Large intestine (tissue), 3 donors: ENCODE measurements at regions not wholly inside any gene's neighbourhood (a gene's known extent, or its start where the extent isn't known, plus 50 kb on each side); places are given as distances from the start of the nearest gene placed in this dataset.
A peak's percentile ranks its signal among the peaks of the same experiment; 100 is the strongest.

ENCODE experiments used
- DNase-seq, 2 donors: peaks; one replicate each; pipeline versions ENCODE4 v3.0.0 to v3.0.0-alpha.2; 2013
- H3K27ac ChIP-seq: one replicate; pipeline ENCODE4 v1.5.1; 2013; ENCODE audit warnings: low read length
- H3K27me3 ChIP-seq: 2 replicates; pipeline ENCODE4 v1.6.1; 2013; ENCODE audit warnings: low read length; ENCODE audit not compliant: control insufficient read depth, insufficient read depth
- H3K36me3 ChIP-seq: 2 replicates; pipeline ENCODE4 v1.6.1; 2013; ENCODE audit warnings: low read length; ENCODE audit not compliant: control insufficient read depth, insufficient read depth
- H3K4me1 ChIP-seq: one replicate; pipeline ENCODE4 v1.6.1; 2013; ENCODE audit warnings: low read length; ENCODE audit not compliant: control insufficient read depth, insufficient read depth
- H3K4me3 ChIP-seq: one replicate; pipeline ENCODE4 v1.5.1; 2013; ENCODE audit warnings: low read length
- H3K9me3 ChIP-seq: one replicate; pipeline ENCODE4 v1.6.1; 2013; ENCODE audit warnings: mild to moderate bottlenecking, low read depth, low read length, moderate library complexity; ENCODE audit not compliant: control insufficient read depth
- WGBS: methylation state at CpG from one replicate; pipeline ENCODE4 v1.1.5; 2013; ENCODE audit warnings: low lambda C conversion rate; ENCODE audit not compliant: insufficient coverage; 5-methylcytosine and 5-hydroxymethylcytosine counted together

GRCh38 chr6:126145351-126145750 is 159.0 kb downstream of the TRMT11 start:
- 58% methylated on average over 2 of the region's 6 CpGs for WGBS
- H3K27me3 ChIP-seq, result no peaks in the 10 kb centered on the region
- no peak for DNase-seq

GRCh38 chr6:126147291-126147815 is 161.0 kb downstream of the TRMT11 start:
- no peak for DNase-seq
- H3K27ac ChIP-seq, result no peak overlapping the region
- no peak overlapping the region for H3K4me3 ChIP-seq
- H3K4me1 ChIP-seq, result peaks cover 4% of the 10 kb centered on the region
- H3K27me3 ChIP-seq, result no peaks in the 10 kb centered on the region
- no peaks in the 10 kb centered on the region for H3K9me3 ChIP-seq
- no peaks in the 10 kb centered on the region for H3K36me3 ChIP-seq
- WGBS, result no CpG with 5 or more reads among the region's 4 CpGs

More at GRCh38 chr6:126145351-126145750, 159.0 kb downstream of the TRMT11 start:
- Histone ChIP-seq H3K9me3 (no peaks in the 10 kb centered on the region), H3K27ac (no peak overlapping the region), H3K4me1 (peaks cover 4% of the 10 kb centered on the region), H3K36me3 (no peaks in the 10 kb centered on the region), H3K4me3 (no peak overlapping the region)

GRCh38 chr6:126148853-126149252 is 162.5 kb downstream of the TRMT11 start:
- Histone ChIP-seq H3K27ac (no peak overlapping the region), H3K4me3 (no peak overlapping the region), H3K27me3 (no peaks in the 10 kb centered on the region), H3K36me3 (no peaks in the 10 kb centered on the region), H3K4me1 (peaks cover 4% of the 10 kb centered on the region), H3K9me3 (no peaks in the 10 kb centered on the region)
- DNase-seq, result peak; percentile 8 to 34
- WGBS, result no CpG with 5 or more reads among the region's 1 CpG

- Histone ChIP-seq H3K4me1 (peaks cover 4% of the 10 kb centered on the region), H3K27ac (no peak overlapping the region), H3K27me3 (no peaks in the 10 kb centered on the region), H3K4me3 (no peak overlapping the region), H3K9me3 (no peaks in the 10 kb centered on the region), H3K36me3 (no peaks in the 10 kb centered on the region)
- no peak for DNase-seq
Measured at GRCh38 chr6:126152372-126152745, 166.0 kb downstream of the TRMT11 start.

GRCh38 chr6:126153661-126154060 is 167.3 kb downstream of the TRMT11 start:
- WGBS, result no CpG with 5 or more reads among the region's 3 CpGs
- Histone ChIP-seq H3K36me3 (no peaks in the 10 kb centered on the region), H3K27ac (no peak overlapping the region), H3K27me3 (no peaks in the 10 kb centered on the region), H3K9me3 (no peaks in the 10 kb centered on the region), H3K4me1 (peaks cover 4% of the 10 kb centered on the region), H3K4me3 (no peak overlapping the region)
- DNase-seq, result no peak

GRCh38 chr6:126156973-126157372 is 170.6 kb downstream of the TRMT11 start:
- H3K27ac ChIP-seq, result no peak overlapping the region
- DNase-seq, result no peak
- H3K36me3 ChIP-seq, result no peaks in the 10 kb centered on the region
- H3K27me3 ChIP-seq, result no peaks in the 10 kb centered on the region
- no peaks in the 10 kb centered on the region for H3K4me1 ChIP-seq
- 57% methylated on average over 1 of the region's 1 CpG for WGBS
- no peaks in the 10 kb centered on the region for H3K9me3 ChIP-seq
- no peak overlapping the region for H3K4me3 ChIP-seq

- H3K9me3 ChIP-seq, result no peaks in the 10 kb centered on the region
- no peak overlapping the region for H3K4me3 ChIP-seq
- no peak overlapping the region for H3K27ac ChIP-seq
- H3K36me3 ChIP-seq, result no peaks in the 10 kb centered on the region
- no peaks in the 10 kb centered on the region for H3K4me1 ChIP-seq
- DNase-seq, result no peak
- H3K27me3 ChIP-seq, result no peaks in the 10 kb centered on the region
- no CpG with 5 or more reads among the region's 2 CpGs for WGBS
Measured at GRCh38 chr6:126167726-126168125, 172.2 kb upstream of the CENPW start.

GRCh38 chr6:126170433-126170832 is 169.5 kb upstream of the CENPW start:
- Histone ChIP-seq H3K4me3 (no peak overlapping the region), H3K27me3 (no peaks in the 10 kb centered on the region), H3K36me3 (no peaks in the 10 kb centered on the region), H3K4me1 (no peaks in the 10 kb centered on the region), H3K9me3 (no peaks in the 10 kb centered on the region), H3K27ac (no peak overlapping the region)
- no peak for DNase-seq
- WGBS, result no CpG with 5 or more reads among the region's 5 CpGs

- no peaks in the 10 kb centered on the region for H3K36me3 ChIP-seq
- WGBS, result no CpG with 5 or more reads among the region's 5 CpGs
Measured at GRCh38 chr6:126170978-126171382, 168.9 kb upstream of the CENPW start.

GRCh38 chr6:126172131-126172530 is 167.8 kb upstream of the CENPW start:
- Histone ChIP-seq H3K27ac (no peak overlapping the region), H3K4me3 (no peak overlapping the region), H3K27me3 (no peaks in the 10 kb centered on the region), H3K4me1 (no peaks in the 10 kb centered on the region), H3K36me3 (no peaks in the 10 kb centered on the region), H3K9me3 (no peaks in the 10 kb centered on the region)
- no CpG with 5 or more reads among the region's 2 CpGs for WGBS
- DNase-seq, result no peak

More at GRCh38 chr6:126170978-126171382, 168.9 kb upstream of the CENPW start:
- H3K4me1 ChIP-seq, result no peaks in the 10 kb centered on the region
- H3K27ac ChIP-seq, result no peak overlapping the region
- peak in 1 of 2 donors; percentile 33 for DNase-seq
- H3K27me3 ChIP-seq, result no peaks in the 10 kb centered on the region
- H3K9me3 ChIP-seq, result no peaks in the 10 kb centered on the region
- H3K4me3 ChIP-seq, result no peak overlapping the region

- no peaks in the 10 kb centered on the region for H3K4me1 ChIP-seq
- H3K9me3 ChIP-seq, result no peaks in the 10 kb centered on the region
- H3K36me3 ChIP-seq, result no peaks in the 10 kb centered on the region
- H3K4me3 ChIP-seq, result no peak overlapping the region
- H3K27ac ChIP-seq, result no peak overlapping the region
- H3K27me3 ChIP-seq, result no peaks in the 10 kb centered on the region
- no CpG with 5 or more reads among the region's 4 CpGs for WGBS
- no peak for DNase-seq
Measured at GRCh38 chr6:126173265-126173664, 166.7 kb upstream of the CENPW start.
